Activated naive CD8-positive, alpha-beta T cell treated with anti-CD3 and anti-CD28 coated beads, Interleukin-2, amount 50 U/mL, for 24 hours (primary cell): ENCODE measurements at regions not wholly inside any gene's neighbourhood (a gene's known extent, or its start where the extent isn't known, plus 50 kb on each side); places are given as distances from the start of the nearest gene placed in this dataset.

ENCODE experiments used
- ATAC-seq: fragments of 150-1000 bp; cut with Tn5 transposase; one replicate; pipeline ENCODE4 v1.10.0; 2021
- DNase-seq: peaks from one replicate; pipeline ENCODE4 v3.0.0; 2021
- H3K27ac Mint-ChIP-seq: one replicate; pipeline ENCODE4 v1.8.0; 2021; ENCODE audit warnings: mild to moderate bottlenecking, mixed read lengths
- H3K27me3 Mint-ChIP-seq: one replicate; pipeline ENCODE4 v1.8.0; 2021; ENCODE audit warnings: mixed read lengths
- H3K36me3 Mint-ChIP-seq: one replicate; pipeline ENCODE4 v1.8.0; 2021; ENCODE audit warnings: low read depth, mixed read lengths
- H3K4me1 Mint-ChIP-seq: one replicate; pipeline ENCODE4 v1.8.0; 2021; ENCODE audit warnings: mixed read lengths
- H3K4me3 Mint-ChIP-seq: one replicate; pipeline ENCODE4 v1.8.0; 2021; ENCODE audit warnings: mild to moderate bottlenecking, moderate library complexity, mixed read lengths
- H3K9me3 Mint-ChIP-seq: one replicate; pipeline ENCODE4 v1.8.0; 2021; ENCODE audit warnings: mixed read lengths

DNA sequence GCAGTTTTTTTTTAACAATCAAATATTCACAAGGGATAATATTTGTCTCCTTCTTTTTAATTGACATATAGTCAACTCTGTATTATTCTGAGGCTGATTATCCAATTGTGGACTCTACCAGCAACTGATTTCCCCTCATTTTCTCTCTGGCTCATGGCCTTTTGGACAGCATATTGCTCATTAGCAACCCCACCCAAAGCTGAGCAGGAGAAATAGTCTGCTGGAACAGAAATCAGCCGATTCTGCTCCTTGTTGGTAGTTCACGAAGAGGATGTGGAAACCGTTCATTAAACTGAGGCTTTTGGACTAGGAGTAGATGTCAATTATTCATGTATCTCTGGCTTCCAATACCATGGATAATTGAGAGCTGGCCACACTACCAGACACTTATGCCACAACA is 428.4 kb upstream of the INTU start:
- ATAC-seq: no peak
- no peaks in the 10 kb centered on the region for H3K36me3 Mint-ChIP-seq
- DNase-seq: no peak
- no peaks in the 10 kb centered on the region for H3K27me3 Mint-ChIP-seq
- no peak overlapping the region for H3K4me3 Mint-ChIP-seq
- no peak overlapping the region for H3K27ac Mint-ChIP-seq
- no peaks in the 10 kb centered on the region for H3K4me1 Mint-ChIP-seq
- H3K9me3 Mint-ChIP-seq: peaks cover 18% of the 10 kb centered on the region

DNA sequence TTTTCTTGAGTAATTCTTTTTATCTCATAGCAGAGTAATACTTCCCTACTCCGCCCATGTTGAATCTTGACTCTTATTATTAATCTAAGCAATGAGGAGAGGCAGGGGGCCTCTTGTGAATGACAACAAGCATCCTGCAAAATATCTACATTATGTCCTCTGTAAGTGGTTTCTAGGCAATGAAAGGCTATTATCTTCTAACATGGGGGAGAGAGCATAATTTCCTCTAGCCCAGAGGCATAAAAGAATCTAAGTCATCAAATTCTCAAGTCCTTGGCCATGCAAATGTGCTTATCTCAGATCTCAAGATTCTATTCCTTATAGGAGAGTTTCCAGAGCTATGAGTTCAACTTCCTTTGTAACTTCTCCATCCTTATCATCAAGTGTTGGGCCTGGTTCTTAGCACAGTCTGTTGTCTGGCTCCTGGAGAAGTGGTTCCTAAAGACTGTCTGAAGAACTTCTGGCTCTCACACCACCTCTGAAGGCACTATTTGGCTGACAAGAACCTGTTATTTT is 423.1 kb upstream of the INTU start:
- ATAC-seq: no peak
- Mint-ChIP-seq H3K4me1 (no peaks in the 10 kb centered on the region), H3K27me3 (no peaks in the 10 kb centered on the region), H3K36me3 (no peaks in the 10 kb centered on the region), H3K9me3 (peaks cover 9% of the 10 kb centered on the region), H3K4me3 (no peak overlapping the region), H3K27ac (no peak overlapping the region)
- DNase-seq: no peak

DNA sequence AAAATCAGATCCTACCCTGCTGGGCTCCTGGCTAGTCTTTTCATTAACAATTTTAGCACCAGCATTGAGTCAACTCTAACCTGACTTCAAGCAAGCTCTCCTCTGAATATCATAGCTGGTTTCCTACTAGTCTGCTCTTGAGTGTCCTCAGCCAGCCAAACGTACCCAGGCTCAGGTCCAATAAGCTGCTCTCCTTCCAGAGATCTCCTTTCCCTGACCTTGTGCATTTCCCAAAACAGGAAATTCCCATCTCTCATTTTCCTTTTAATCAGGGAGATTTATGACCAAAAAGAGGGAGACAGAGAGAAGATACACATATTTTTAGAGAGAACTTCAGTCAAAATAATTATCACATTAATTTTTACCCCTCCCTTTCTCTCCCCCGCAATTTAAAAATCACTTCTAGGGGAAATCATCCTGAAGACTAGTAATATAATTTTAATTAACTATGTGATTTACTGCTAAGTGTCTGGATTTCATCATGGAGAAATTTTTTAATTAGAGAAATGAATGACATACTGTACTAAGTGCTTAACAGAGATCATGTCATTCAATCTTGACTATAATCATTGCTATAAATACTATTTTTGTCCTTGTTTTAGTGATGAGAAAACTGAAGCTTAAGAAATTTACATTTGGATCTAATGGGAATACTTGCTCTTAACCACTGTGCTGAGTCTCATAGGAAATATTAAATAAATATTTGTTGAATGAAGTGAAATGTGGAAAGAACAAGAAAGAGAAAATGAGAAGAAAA is 421.7 kb upstream of the INTU start:
- no peak for DNase-seq
- Mint-ChIP-seq H3K4me1 (no peaks in the 10 kb centered on the region), H3K4me3 (no peak overlapping the region)

DNA sequence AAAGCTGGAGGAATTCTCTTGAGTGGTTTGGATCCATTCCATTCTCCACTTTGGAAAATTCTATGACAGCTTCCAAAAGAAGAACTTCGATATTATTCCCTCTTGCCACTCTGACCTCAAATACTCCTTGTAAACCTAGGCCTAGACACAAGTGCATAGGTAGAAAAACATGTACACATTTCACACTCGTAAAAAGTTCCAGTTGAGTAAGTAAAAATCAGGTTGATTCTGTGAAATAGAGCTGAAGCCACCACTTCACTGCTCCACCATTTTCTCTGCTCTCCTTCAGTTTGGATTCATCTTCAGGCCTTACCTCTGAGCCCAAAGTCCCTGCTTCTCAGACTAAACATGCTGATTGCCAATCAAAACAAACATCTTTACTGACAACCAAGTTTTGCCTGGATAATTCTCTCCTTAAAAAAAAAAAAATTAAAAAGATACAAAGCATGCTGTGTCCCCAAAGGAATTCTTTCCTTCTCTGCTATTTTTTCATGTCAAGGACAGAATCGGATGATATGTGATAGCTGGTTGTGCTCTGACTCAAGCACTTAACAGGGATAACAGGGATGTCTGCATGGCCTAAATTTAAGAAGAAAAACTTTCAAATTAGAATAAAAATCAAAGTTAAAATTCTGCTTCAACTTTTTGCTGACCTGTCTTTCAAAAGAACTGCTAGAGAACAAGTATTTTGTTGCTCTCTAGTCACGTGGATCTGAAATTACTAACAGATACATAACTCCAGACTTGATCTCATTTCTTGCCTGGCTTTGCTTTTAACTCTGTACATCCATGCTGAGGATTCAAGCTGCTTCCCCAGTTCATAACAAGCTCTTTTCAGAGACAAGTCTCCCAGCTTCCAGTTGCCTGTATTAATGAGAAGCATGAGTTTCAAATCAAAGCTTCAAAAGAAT is 420.9 kb upstream of the INTU start:
- Mint-ChIP-seq H3K27me3 (no peaks in the 10 kb centered on the region), H3K4me3 (no peak overlapping the region)
- no peak for ATAC-seq

More for the DNA sequence above, 421.7 kb upstream of the INTU start:
- Mint-ChIP-seq H3K27ac (no peak overlapping the region), H3K36me3 (no peaks in the 10 kb centered on the region), H3K9me3 (peaks cover 9% of the 10 kb centered on the region), H3K27me3 (no peaks in the 10 kb centered on the region)
- ATAC-seq: no peak

DNA sequence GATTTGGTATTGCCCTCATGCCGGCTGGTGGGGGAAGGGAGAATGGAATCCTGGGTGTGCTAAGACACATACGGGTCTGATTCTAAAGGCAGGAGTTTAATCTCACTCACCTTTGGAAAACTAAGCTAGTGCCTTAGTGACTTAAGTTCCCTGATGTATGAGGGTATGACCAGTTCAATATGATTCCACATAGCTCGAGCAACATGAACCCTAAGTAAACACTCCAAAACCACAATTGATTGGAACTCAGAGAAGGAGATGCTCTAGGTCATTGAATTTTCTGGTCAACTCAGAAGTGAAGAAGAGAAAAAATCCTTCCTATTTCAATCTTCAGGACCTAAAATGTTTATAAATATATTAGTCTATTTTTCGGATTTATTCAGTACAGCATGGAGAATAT is 420.1 kb upstream of the INTU start:
- H3K27ac Mint-ChIP-seq: no peak overlapping the region
- peaks cover 5% of the 10 kb centered on the region for H3K9me3 Mint-ChIP-seq
- DNase-seq (no peak), ATAC-seq (no peak)
- no peaks in the 10 kb centered on the region for H3K36me3 Mint-ChIP-seq
- no peaks in the 10 kb centered on the region for H3K27me3 Mint-ChIP-seq
- H3K4me3 Mint-ChIP-seq: no peak overlapping the region
- no peaks in the 10 kb centered on the region for H3K4me1 Mint-ChIP-seq

More for the DNA sequence above, 420.9 kb upstream of the INTU start:
- H3K4me1 Mint-ChIP-seq: no peaks in the 10 kb centered on the region
- no peaks in the 10 kb centered on the region for H3K36me3 Mint-ChIP-seq
- no peak overlapping the region for H3K27ac Mint-ChIP-seq
- no peak for DNase-seq
- peaks cover 9% of the 10 kb centered on the region for H3K9me3 Mint-ChIP-seq

DNA sequence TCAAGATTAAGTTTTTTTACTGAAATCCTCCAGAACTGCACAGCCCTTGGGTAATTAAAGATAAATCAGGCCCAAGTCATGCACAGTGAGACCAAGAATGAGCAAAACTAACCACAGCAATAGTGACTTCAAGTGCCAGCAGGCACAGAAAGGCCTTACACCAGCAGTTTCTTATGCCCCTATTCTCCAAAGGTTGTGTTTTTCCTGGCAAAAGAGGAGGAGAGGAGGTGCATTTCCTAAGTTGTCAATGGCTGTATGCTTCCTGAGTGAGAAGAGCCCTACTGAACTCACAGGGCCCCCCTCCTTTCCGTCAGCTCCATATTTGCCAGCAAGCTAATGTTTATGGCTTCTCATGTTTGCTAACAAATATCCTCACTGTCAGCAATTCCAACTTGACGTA is 418.7 kb upstream of the INTU start:
- ATAC-seq (no peak), DNase-seq (no peak)
- H3K27me3 Mint-ChIP-seq: no peaks in the 10 kb centered on the region
- H3K4me3 Mint-ChIP-seq: no peak overlapping the region
- H3K27ac Mint-ChIP-seq: no peak overlapping the region
- H3K9me3 Mint-ChIP-seq: peaks cover 10% of the 10 kb centered on the region
- no peaks in the 10 kb centered on the region for H3K4me1 Mint-ChIP-seq
- H3K36me3 Mint-ChIP-seq: no peaks in the 10 kb centered on the region

DNA sequence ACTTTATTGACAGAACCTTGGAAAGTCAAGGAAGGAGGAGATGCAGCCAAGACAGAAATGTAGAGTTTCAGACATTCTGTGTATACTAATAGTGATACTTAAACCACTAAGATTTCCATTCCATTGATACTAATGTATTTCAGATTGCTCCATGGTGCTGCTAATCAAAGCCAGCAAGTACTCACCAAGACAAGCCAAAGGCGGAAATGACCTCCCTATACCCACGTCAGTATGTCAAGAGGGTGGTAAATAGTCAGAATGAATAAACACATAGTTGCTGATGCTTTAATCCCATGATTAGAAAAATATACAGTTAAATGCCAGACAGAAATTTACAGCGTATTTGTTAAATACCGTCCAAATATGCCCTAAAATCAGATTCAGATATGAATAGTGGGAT is 417.8 kb upstream of the INTU start:
- no peaks in the 10 kb centered on the region for H3K27me3 Mint-ChIP-seq
- no peak overlapping the region for H3K4me3 Mint-ChIP-seq
- no peak for DNase-seq
- no peak overlapping the region for H3K27ac Mint-ChIP-seq
- H3K9me3 Mint-ChIP-seq: peaks cover 8% of the 10 kb centered on the region
- no peaks in the 10 kb centered on the region for H3K36me3 Mint-ChIP-seq
- no peak for ATAC-seq
- no peaks in the 10 kb centered on the region for H3K4me1 Mint-ChIP-seq

DNA sequence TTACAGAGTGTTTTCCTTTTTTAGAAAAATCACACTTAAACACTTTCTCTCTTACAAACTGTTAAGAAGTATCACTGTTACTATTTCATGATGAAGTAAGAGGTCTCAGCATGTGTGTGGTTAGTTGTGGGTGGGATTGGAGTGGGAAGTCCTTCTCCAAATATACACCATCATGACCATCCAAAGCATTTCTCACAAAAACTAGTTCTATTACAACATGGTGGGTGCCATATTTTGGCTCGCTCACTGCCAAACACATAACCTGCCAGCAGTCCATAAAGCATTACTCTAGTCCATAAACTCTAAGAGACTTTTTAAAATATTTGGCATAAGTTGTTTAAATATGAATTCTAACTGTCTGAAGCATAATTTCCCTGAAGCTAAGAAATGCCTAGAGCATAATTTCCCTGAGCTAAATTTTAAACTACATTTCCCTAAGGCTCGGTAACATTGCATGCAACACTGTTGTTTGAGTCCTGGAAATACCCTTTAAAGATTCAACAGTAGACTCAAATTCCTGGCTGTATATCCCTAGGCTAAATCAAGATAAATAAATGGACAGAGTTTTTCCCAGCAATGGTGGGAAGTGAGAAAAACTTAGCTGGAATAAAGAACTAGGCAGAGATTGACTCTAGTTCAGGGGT is 415.0 kb upstream of the INTU start:
- DNase-seq (no peak), ATAC-seq (no peak)
- no peaks in the 10 kb centered on the region for H3K27me3 Mint-ChIP-seq
- H3K27ac Mint-ChIP-seq: no peak overlapping the region
- no peaks in the 10 kb centered on the region for H3K36me3 Mint-ChIP-seq
- H3K4me3 Mint-ChIP-seq: no peak overlapping the region
- peaks cover 10% of the 10 kb centered on the region for H3K9me3 Mint-ChIP-seq
- H3K4me1 Mint-ChIP-seq: no peaks in the 10 kb centered on the region

DNA sequence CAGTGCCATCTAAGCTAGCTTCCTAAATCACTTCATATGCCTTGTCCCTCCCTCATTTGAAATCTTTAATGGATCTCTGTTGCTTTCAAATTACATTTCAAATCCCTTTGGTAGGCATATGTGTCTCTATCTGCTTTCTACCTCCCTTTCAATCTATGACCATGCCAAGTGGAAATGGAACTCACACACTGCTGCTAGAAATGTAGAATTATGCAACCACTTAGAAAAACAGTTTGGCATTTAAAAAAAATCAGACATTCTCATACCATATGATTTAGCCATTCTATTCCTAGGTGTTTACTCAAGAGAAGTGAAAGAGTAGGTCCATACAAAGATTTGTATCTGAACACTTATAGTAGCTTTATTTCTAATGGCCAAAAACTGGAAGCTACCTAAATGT is 413.5 kb upstream of the INTU start:
- no peaks in the 10 kb centered on the region for H3K36me3 Mint-ChIP-seq
- H3K4me3 Mint-ChIP-seq: no peak overlapping the region

DNA sequence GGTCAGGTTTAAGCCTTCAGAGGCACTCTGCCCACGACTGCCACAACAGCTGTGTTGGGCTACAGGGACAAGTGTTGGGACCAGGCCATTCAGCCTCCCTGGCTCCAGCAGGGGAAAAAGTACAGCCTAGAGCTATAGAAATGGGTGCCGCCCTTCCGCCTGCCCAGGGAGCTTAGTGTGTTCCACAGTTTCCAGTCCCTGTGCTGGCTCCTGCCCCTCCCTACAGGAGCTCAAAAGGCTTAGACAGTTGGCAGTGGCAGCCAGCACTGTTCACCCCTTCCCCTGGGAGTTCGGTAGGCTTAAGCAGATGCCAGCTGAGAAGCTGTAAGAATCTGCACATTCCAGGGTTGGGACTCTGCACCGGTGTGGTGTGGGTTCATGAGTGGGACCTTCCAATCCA is 408.2 kb upstream of the INTU start:
- Mint-ChIP-seq H3K9me3 (peaks cover 19% of the 10 kb centered on the region), H3K27ac (no peak overlapping the region), H3K36me3 (no peaks in the 10 kb centered on the region), H3K27me3 (no peaks in the 10 kb centered on the region), H3K4me3 (no peak overlapping the region), H3K4me1 (no peaks in the 10 kb centered on the region)
- no peak for ATAC-seq
- DNase-seq: no peak

More for the DNA sequence above, 413.5 kb upstream of the INTU start:
- Mint-ChIP-seq H3K4me1 (no peaks in the 10 kb centered on the region), H3K9me3 (peaks cover 18% of the 10 kb centered on the region), H3K27me3 (no peaks in the 10 kb centered on the region), H3K27ac (no peak overlapping the region)
- ATAC-seq (no peak), DNase-seq (no peak)

DNA sequence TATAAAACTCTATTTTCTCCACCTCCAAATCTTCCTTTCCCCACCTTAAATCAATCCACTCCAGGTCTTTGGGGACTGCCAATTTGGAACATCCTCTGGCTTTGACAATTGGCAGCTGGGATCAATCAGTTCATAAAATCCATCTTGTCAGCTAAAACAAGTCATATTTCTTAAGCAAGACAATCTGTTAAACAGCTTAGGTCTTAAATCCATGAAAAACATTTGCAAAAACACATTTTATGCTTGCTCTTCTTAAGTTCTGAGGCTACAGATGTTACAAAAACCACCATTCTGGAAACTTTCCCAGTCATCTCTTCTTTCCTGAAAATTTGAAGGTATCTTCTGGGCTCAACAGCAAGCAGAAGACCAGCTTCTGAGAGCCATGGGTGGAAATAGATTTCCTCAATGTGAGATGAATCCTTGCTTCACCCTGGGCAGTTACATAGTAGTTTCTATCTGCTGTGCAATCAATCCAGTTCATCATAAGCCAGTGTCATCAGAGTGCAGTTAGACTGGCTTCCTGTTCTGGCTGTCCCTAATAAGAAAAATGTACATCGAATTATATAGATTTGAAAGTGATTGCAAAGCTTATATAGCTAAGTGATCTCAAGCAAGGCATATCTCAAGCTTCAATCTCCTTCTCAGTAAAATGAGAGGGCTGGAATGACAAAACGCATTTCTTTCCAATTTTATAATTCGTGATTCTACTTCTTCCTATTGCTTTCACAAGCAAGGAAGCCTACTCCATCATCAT is 402.7 kb upstream of the INTU start:
- H3K27me3 Mint-ChIP-seq: no peaks in the 10 kb centered on the region
- no peaks in the 10 kb centered on the region for H3K4me1 Mint-ChIP-seq
- no peak for DNase-seq
- ATAC-seq: no peak
- no peak overlapping the region for H3K4me3 Mint-ChIP-seq
- no peaks in the 10 kb centered on the region for H3K36me3 Mint-ChIP-seq
- H3K27ac Mint-ChIP-seq: no peak overlapping the region
- H3K9me3 Mint-ChIP-seq: peaks cover 15% of the 10 kb centered on the region

DNA sequence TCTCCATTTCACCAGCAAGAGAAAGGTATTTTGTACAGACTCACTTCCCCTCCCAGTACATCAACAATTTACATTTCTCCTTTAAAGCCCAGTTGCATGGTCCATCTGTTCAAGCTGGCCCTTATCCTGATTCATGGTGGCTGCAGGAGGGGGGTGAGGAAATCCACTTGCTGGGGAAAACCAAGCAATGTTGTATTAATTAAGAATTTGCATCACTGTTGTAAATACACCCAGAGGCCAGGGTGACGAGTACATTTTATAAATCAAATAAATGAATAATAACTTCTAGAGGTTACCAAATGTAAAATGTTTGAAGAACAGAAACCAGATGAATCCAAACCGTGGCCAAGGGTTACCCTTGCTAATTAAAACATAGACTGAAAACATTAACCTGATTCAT is 395.9 kb upstream of the INTU start:
- no peaks in the 10 kb centered on the region for H3K27me3 Mint-ChIP-seq
- DNase-seq: no peak
- no peaks in the 10 kb centered on the region for H3K4me1 Mint-ChIP-seq
- no peak overlapping the region for H3K4me3 Mint-ChIP-seq
- peaks cover 11% of the 10 kb centered on the region for H3K9me3 Mint-ChIP-seq
- ATAC-seq: no peak
- no peaks in the 10 kb centered on the region for H3K36me3 Mint-ChIP-seq
- H3K27ac Mint-ChIP-seq: no peak overlapping the region

DNA sequence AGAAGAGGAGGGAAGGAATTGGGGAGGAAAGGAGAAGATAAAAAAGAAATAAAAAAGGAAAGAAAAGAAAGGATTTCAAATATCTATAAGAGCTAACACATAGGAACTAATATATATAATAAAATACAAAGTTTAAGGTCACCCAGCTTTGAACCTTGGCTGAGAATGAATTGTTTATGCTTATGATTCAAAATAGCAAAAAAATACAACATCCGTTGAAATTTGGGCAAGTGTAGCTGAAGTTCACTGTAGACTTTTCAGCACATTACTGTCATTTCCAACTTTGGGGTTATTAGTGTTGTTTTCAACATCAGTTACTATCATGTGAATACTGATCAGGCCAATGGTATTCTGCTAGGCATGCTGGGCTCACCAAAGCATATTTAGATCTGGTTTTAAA is 395.2 kb upstream of the INTU start:
- DNase-seq: no peak
- H3K9me3 Mint-ChIP-seq: peaks cover 11% of the 10 kb centered on the region
- H3K4me1 Mint-ChIP-seq: no peaks in the 10 kb centered on the region
- H3K36me3 Mint-ChIP-seq: no peaks in the 10 kb centered on the region
- no peak overlapping the region for H3K4me3 Mint-ChIP-seq
- no peaks in the 10 kb centered on the region for H3K27me3 Mint-ChIP-seq
- no peak for ATAC-seq
- H3K27ac Mint-ChIP-seq: no peak overlapping the region

DNA sequence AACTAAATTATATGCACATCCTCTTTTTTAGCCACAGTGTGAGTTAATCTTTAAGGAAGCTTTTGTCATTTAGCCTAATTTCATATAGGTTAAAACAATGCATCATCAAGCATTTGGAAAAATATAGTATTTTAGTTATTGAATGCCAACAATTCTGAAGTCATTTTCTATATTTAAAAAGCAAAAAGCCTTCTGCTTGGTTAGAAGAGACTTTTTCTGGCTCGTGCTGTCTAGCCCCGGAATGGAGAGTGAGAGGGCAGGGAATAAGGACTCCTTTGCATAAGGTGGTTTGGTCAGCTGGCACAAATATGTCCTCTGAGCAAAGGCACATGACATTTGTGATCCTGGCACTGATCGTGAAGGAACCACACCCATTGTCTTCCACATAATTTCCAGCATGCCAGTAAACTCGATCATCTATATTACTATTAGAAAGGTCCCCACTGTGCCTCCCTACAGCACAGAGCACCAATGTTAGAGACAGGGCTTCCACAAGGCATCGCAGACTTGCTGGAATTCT is 393.7 kb upstream of the INTU start:
- Mint-ChIP-seq H3K27ac (no peak overlapping the region), H3K9me3 (peaks cover 9% of the 10 kb centered on the region), H3K27me3 (no peaks in the 10 kb centered on the region), H3K4me1 (no peaks in the 10 kb centered on the region), H3K36me3 (no peaks in the 10 kb centered on the region), H3K4me3 (no peak overlapping the region)
- no peak for ATAC-seq
- DNase-seq: no peak
